Skin of body (tissue), 1 donor: ENCODE measurements at regions not wholly inside any gene's neighbourhood (a gene's known extent, or its start where the extent isn't known, plus 50 kb on each side); places are given as distances from the start of the nearest gene placed in this dataset.
"Not testable (repeated sequence)": the region's sequence is repeated elsewhere in the genome, so short reads cannot be mapped to it uniquely, and the experiment has no call there.

ENCODE experiments used
- DNase-seq: peaks from one replicate; lab custom pipeline; 2025; lab: John Stamatoyannopoulos, UW

- DNase-seq, result no peak
Observed at GRCh38 chr7:131124867-131125266, 202.8 kb upstream of the MKLN1 start.

GRCh38 chr7:131130324-131130723, 197.4 kb upstream of the MKLN1 start:
- DNase-seq, result no peak

- DNase-seq, result no peak
Observed at GRCh38 chr7:131131012-131131745, 196.5 kb upstream of the MKLN1 start.

GRCh38 chr7:131131746-131132431, 195.8 kb upstream of the MKLN1 start:
- no peak for DNase-seq

GRCh38 chr7:131139462-131139861, 188.2 kb upstream of the MKLN1 start:
- no peak for DNase-seq

- DNase-seq, result no peak
Observed at GRCh38 chr7:131141443-131141967, 186.2 kb upstream of the MKLN1 start.

- no peak for DNase-seq
Observed at GRCh38 chr7:131143869-131144268, 183.8 kb upstream of the MKLN1 start.

- DNase-seq, result no peak
Observed at GRCh38 chr7:131145026-131145425, 182.7 kb upstream of the MKLN1 start.

GRCh38 chr7:131145770-131146169, 181.9 kb upstream of the MKLN1 start:
- DNase-seq, result no peak

- DNase-seq, result no peak
Observed at GRCh38 chr7:131147604-131148003, 180.1 kb upstream of the MKLN1 start.

GRCh38 chr7:131148258-131148657, 179.4 kb upstream of the MKLN1 start:
- no peak for DNase-seq

- no peak for DNase-seq
Observed at GRCh38 chr7:131148708-131149428, 178.8 kb upstream of the MKLN1 start.

GRCh38 chr7:131149429-131149773, 178.3 kb upstream of the MKLN1 start:
- no peak for DNase-seq

GRCh38 chr7:131149840-131150239, 177.8 kb upstream of the MKLN1 start:
- no peak for DNase-seq

GRCh38 chr7:131151034-131151433, 176.6 kb upstream of the MKLN1 start:
- DNase-seq, result no peak

GRCh38 chr7:131152766-131153165, 174.9 kb upstream of the MKLN1 start:
- no peak for DNase-seq

GRCh38 chr7:131154380-131154779, 173.3 kb upstream of the MKLN1 start:
- DNase-seq, result no peak

GRCh38 chr7:131157530-131158243, 170.0 kb upstream of the MKLN1 start:
- DNase-seq, result no peak

- DNase-seq, result not testable (repeated sequence)
Observed at GRCh38 chr7:131158244-131158636, 169.4 kb upstream of the MKLN1 start.

- no peak for DNase-seq
Observed at GRCh38 chr7:131159961-131160361, 167.7 kb upstream of the MKLN1 start.

GRCh38 chr7:131161103-131161502, 166.6 kb upstream of the MKLN1 start:
- DNase-seq, result no peak
